ENCODE measurements at regions not wholly inside any gene's neighbourhood (a gene's known extent, or its start where the extent isn't known, plus 50 kb on each side); places are given as distances from the start of the nearest gene placed in this dataset.

GRCh38 chr13:47303626-47304025 is 406.8 kb upstream of the HTR2A start:
- Histone ChIP-seq H3K4me2 (ENCODE audit: low read length) (no peak overlapping the region), H3K27ac (ENCODE audit: low read length) (no peak overlapping the region), H3F3A (ENCODE audit: insufficient read depth, low read length, poor library complexity, severe bottlenecking) (no peaks in the 10 kb centered on the region), H3K9ac (ENCODE audit: low read length) (no peak overlapping the region), H3K27me3 (ENCODE audit: insufficient read depth, low read depth, low read length) (no peaks in the 10 kb centered on the region), H3K9me3 (ENCODE audit: low read length) (no peaks in the 10 kb centered on the region), H3K36me3 (ENCODE audit: insufficient read depth, low read length) (no peaks in the 10 kb centered on the region), H2AFZ (ENCODE audit: low read depth, low read length) (no peak overlapping the region), H3K9me2 (ENCODE audit: insufficient read depth, low read length) (no peaks in the 10 kb centered on the region), H3K79me2 (replicated peaks; ENCODE audit: insufficient read depth, low read length) (no peaks in the 10 kb centered on the region), H3K4me3 (ENCODE audit: low read length) (no peak overlapping the region), H4K20me1 (ENCODE audit: insufficient read depth) (no peaks in the 10 kb centered on the region)
- TF ChIP-seq RAD21 (conservative IDR thresholded peaks at IDR 0.05) (no peak), CTCF (IDR thresholded peaks at IDR 0.05; ENCODE audit: poor library complexity, severe bottlenecking) (no peak), MXI1 (conservative IDR thresholded peaks at IDR 0.05; ENCODE audit: poor library complexity, severe bottlenecking) (no peak), POLR2AphosphoS5 (IDR thresholded peaks at IDR 0.05) (no peak), EP300 (conservative IDR thresholded peaks at IDR 0.05; ENCODE audit: poor library complexity, severe bottlenecking) (no peak), TAF1 (IDR thresholded peaks at IDR 0.05; ENCODE audit: low read depth) (no peak), SMC3 (conservative IDR thresholded peaks at IDR 0.05; ENCODE audit: poor library complexity) (no peak), REST (IDR thresholded peaks at IDR 0.05; ENCODE audit: borderline replicate concordance) (no peak), EZH2 (IDR thresholded peaks at IDR 0.05; ENCODE audit: borderline replicate concordance, insufficient read depth, low read length, poor library complexity, severe bottlenecking) (no peak)

- no peaks in the 10 kb centered on the region for H3K36me3 ChIP-seq (ENCODE audit: insufficient read depth, low read length)
- no peak overlapping the region for H3K9ac ChIP-seq (ENCODE audit: low read length)
- H3K27ac ChIP-seq (ENCODE audit: low read length) = no peak overlapping the region
- TF ChIP-seq EP300 (conservative IDR thresholded peaks at IDR 0.05; ENCODE audit: poor library complexity, severe bottlenecking) (no peak), TAF1 (IDR thresholded peaks at IDR 0.05; ENCODE audit: low read depth) (no peak), POLR2AphosphoS5 (IDR thresholded peaks at IDR 0.05) (no peak), MXI1 (conservative IDR thresholded peaks at IDR 0.05; ENCODE audit: poor library complexity, severe bottlenecking) (no peak), RAD21 (conservative IDR thresholded peaks at IDR 0.05) (no peak), SMC3 (conservative IDR thresholded peaks at IDR 0.05; ENCODE audit: poor library complexity) (no peak), EZH2 (IDR thresholded peaks at IDR 0.05; ENCODE audit: borderline replicate concordance, insufficient read depth, low read length, poor library complexity, severe bottlenecking) (no peak), REST (IDR thresholded peaks at IDR 0.05; ENCODE audit: borderline replicate concordance) (no peak), CTCF (IDR thresholded peaks at IDR 0.05; ENCODE audit: poor library complexity, severe bottlenecking) (no peak)
- no peaks in the 10 kb centered on the region for H3K9me2 ChIP-seq (ENCODE audit: insufficient read depth, low read length)
- no peaks in the 10 kb centered on the region for H3K9me3 ChIP-seq (ENCODE audit: low read length)
- H3K79me2 ChIP-seq (replicated peaks; ENCODE audit: insufficient read depth, low read length) = no peaks in the 10 kb centered on the region
- H3K27me3 ChIP-seq (ENCODE audit: insufficient read depth, low read depth, low read length) = no peaks in the 10 kb centered on the region
- H3K4me2 ChIP-seq (ENCODE audit: low read length) = no peak overlapping the region
- H2AFZ ChIP-seq (ENCODE audit: low read depth, low read length) = no peak overlapping the region
- H3K4me3 ChIP-seq (ENCODE audit: low read length) = no peak overlapping the region
- H3F3A ChIP-seq (ENCODE audit: insufficient read depth, low read length, poor library complexity, severe bottlenecking) = no peaks in the 10 kb centered on the region
- H4K20me1 ChIP-seq (ENCODE audit: insufficient read depth) = no peaks in the 10 kb centered on the region
Measured at GRCh38 chr13:47299304-47299703, 402.5 kb upstream of the HTR2A start.

All from neural cell (in vitro differentiated cells).